Hematopoietic multipotent progenitor cell treated with erythropoietin and hydrocortisone succinate and interleukin-3 and kit ligand, for 4 days (in vitro differentiated cells): ENCODE measurements at regions not wholly inside any gene's neighbourhood (a gene's known extent, or its start where the extent isn't known, plus 50 kb on each side); places are given as distances from the start of the nearest gene placed in this dataset.

Experiments used
- DNase-seq: peaks from one replicate; pipeline ENCODE4 v3.0.0-alpha.2; 2015

- DNase-seq = no peak
These were observed 77.2 kb upstream of the ARHGEF7 start for GRCh38 chr13:111037927-111038326.

- no peak for DNase-seq
These were observed 78.4 kb upstream of the ARHGEF7 start for GRCh38 chr13:111036665-111037064.

GRCh38 chr13:111035861-111036260, 79.2 kb upstream of the ARHGEF7 start:
- DNase-seq = no peak

DNA sequence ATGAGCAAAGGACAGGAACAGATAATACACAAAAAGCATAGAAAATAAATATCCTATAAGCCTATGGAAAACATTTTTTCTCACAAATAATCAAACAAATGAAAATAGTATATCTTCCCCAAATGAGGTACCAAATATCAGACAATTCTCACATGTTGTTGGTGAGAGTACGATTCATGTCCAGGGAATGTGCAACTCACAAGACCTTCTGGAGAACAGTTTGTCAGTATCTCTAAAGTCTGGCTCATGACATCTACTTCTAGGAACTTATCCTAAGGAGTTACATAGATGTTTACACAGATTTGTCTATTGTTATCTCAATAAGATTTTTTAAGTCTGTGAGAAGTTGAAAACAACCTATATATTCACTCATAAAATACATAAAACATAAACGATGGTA, 80.3 kb upstream of the ARHGEF7 start:
- DNase-seq = no peak

DNA sequence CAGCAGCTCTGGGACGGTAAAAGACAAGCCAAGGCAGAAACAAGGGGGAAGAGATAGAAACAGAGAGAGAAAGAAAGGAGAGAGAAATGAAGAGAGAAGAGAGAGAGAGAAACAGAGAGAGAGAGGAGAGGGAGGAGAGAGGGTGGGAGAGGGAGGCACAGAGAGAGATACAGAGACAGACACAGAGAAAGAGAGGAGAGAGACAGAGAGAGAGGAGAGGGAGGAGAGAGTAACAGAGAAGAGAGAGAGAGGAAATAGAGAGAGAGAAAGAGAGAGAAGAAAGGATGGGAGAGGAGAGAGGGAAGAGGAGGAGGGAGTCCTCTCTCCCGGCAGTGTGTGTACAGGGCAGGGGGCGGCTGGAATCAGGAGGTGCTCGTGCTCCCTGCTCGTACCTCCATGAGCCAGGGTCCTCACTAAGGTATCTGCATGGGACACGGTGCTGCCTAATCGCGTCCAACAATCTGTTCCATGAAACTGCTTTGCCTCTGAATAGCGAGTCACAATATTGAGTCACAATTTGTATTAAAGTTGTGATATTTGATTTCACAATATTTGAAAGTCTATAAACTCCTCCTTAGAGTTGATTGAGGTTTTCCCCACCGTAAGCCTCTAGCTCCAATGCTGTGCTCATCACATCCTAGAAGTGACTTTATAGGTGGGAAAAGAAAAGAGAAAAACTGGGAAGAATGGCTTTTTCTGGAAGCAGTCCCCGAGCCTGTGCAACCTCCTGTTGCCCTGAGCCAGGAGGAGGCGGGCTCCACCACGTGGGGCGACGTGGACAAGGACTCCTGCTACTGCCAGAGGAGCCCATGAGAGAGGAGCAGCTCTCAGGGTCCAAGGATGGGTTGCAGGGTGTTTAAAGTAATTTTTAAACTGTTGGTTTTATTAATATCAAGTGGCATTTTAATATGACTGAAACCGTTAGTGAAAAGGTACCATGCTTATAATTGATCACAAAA, 81.7 kb upstream of the ARHGEF7 start:
- DNase-seq = no peak

GRCh38 chr13:111031531-111031961, 83.6 kb upstream of the ARHGEF7 start:
- DNase-seq = no peak

- no peak for DNase-seq
These were observed 85.0 kb upstream of the ARHGEF7 start for GRCh38 chr13:111029957-111030609.

GRCh38 chr13:111027458-111028439, 87.4 kb upstream of the ARHGEF7 start:
- DNase-seq = no peak

- DNase-seq = no peak
These were observed 89.8 kb upstream of the ARHGEF7 start for GRCh38 chr13:111025310-111025709.

- DNase-seq = no peak
These were observed 92.2 kb upstream of the ARHGEF7 start for GRCh38 chr13:111022886-111023285.

DNA sequence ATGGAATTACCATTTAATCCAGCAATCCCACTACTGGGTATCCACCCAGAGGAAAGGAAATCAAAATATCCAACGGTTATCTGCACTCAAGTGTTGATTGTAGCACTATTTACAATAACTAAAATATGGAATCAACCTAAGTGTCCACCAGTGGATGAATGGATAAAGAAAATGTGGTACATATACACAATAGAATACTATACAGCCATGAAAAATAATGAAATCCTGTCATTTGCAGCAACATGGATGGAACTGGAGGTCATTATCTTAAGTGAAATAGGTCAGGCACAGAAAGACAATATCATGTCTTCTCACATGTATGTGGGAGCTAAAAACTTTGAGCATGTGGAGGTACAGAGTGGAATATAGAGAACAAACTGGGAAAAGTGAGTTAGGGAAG, 92.9 kb upstream of the ARHGEF7 start:
- DNase-seq = no peak

DNA sequence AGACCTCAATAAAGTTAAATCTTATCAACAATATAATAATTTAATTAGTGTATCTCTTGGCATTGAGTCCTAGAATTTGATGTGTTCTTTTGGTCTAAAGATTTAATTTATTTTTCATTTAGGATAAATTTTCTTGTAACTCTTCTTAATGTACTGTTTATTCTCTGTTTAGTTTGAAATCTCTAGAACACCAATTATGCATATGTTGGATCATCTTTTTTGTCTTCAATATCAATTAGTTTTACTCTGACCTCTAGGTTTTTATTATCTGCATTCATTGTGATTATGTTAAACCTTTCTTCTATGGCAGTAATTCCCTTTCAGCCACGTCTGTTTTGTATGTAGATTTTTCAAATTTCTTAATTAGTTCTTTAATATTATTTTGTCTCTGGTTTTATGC, 93.8 kb upstream of the ARHGEF7 start:
- no peak for DNase-seq

- no peak for DNase-seq
These were observed 94.6 kb upstream of the ARHGEF7 start for GRCh38 chr13:111020546-111020945.

- no peak for DNase-seq
These were observed 95.1 kb upstream of the ARHGEF7 start for GRCh38 chr13:111020021-111020420.

GRCh38 chr13:111017755-111018459, 97.2 kb upstream of the ARHGEF7 start:
- DNase-seq = no peak

GRCh38 chr13:111013196-111013595, 98.3 kb upstream of the ANKRD10 start:
- no peak for DNase-seq

DNA sequence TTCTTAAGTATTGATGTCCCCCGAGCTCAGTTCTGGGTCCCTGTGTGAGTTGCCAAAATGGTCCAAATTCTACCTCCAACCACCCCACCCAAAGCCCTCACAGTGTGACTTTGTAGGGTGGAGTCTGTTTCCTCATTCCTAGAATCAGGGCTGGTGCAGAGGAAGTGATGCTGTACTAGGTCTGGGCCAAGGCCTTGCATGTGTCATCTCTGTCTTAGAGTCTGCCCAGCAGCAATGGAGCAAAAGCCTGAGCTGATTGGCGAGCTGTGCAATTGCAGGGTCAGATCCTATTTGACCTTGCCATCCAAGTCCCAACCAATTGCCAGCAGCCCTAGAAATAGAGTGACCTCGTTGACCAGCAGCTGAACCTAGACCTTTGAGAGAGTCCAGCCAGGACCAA, 97.0 kb upstream of the ANKRD10 start:
- no peak for DNase-seq

- DNase-seq = no peak
These were observed 93.5 kb upstream of the ANKRD10 start for GRCh38 chr13:111008351-111008750.

GRCh38 chr13:111007209-111007608, 92.3 kb upstream of the ANKRD10 start:
- DNase-seq = peak; percentile 36

GRCh38 chr13:111006506-111007031, 91.7 kb upstream of the ANKRD10 start:
- no peak for DNase-seq

DNA sequence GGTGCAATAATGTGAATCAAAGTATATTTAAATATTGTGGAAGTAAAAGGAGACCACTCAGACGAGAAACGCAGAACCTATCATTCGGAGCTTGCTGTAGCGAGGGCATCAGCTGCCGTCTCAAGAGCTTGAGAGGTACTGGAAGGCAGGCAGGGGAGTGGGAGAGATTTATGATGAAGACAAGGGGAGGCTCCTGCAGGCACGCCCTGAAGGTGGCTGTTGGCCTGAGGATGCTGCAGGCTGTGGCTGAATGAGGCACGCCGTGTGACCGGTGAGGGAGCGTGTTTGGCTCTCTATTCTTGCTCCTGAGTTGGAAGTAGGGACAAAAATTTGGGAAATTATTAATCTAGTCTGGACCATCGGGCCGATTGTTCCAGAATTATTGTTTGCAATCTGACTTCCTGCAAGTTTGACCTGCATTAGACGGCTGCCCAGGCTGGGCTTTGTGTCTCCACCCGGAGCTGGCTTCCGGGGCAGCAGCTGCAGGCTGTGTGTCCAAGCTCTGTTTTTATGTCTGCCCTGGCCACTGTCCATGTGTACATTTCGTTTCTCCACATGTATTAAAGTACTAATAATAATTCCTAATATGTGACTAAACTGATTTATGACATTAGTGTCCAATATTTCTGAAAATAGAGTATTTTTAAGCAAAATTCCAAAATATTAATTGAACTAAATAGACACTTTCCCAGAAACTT, 91.1 kb upstream of the ANKRD10 start:
- no peak for DNase-seq
